H1 (cell line): ENCODE measurements at regions not wholly inside any gene's neighbourhood (a gene's known extent, or its start where the extent isn't known, plus 50 kb on each side); places are given as distances from the start of the nearest gene placed in this dataset.

Source experiments
- CTCF ChIA-PET: fragments of 300-600 bp; sonication (Branson Sonifier 250); formaldehyde crosslinking; loops from one replicate; lab custom pipeline; 2021; ENCODE audit not compliant: partially characterized antibody; lab: Charles Lee
- POLR2A ChIA-PET: fragments of 300-600 bp; sonication (Branson Sonifier 250); formaldehyde crosslinking; loops from one replicate; lab custom pipeline; 2021; ENCODE audit warnings: inconsistent platforms; ENCODE audit not compliant: partially characterized antibody; lab: Charles Lee
- DNase-seq, 2 experiments: peaks; one replicate each; pipeline versions ENCODE4 v3.0.0 to v3.0.0-alpha.2; 2010 to 2022; ENCODE audit warnings: low spot score in 2 of 2, low read depth in 1 of 2, mixed read lengths in 1 of 2
- FAIRE-seq: peaks from 2 replicates; lab custom pipeline; 2011; peaks lifted over from hg19 to GRCh38; lab: Jason Lieb, UNC
- H2AFZ ChIP-seq: 2 replicates; pipeline ENCODE4 v1.8.1; 2012; ENCODE audit warnings: low read length, inconsistent platforms
- H2AK5ac ChIP-seq: 2 replicates; pipeline ENCODE4 v1.6.1; 2013; ENCODE audit warnings: low read depth, low read length
- H2BK120ac ChIP-seq: replicated peaks from 2 replicates; pipeline ENCODE3; 2013; ENCODE audit warnings: low read depth, low read length, inconsistent platforms
- H2BK12ac ChIP-seq: 2 replicates; pipeline ENCODE4 v1.6.1; 2013; ENCODE audit warnings: low read depth, low read length
- H2BK15ac ChIP-seq: 2 replicates; pipeline ENCODE4 v1.6.1; 2013; ENCODE audit warnings: low read length
- H2BK20ac ChIP-seq: 2 replicates; pipeline ENCODE4 v1.6.1; 2013; ENCODE audit warnings: low read length
- H2BK5ac ChIP-seq: 2 replicates; pipeline ENCODE4 v1.6.1; 2013; ENCODE audit warnings: low read depth, low read length
- H3K14ac ChIP-seq: 2 replicates; pipeline ENCODE4 v1.6.1; 2013; ENCODE audit warnings: inconsistent platforms; ENCODE audit not compliant: insufficient read length
- H3K18ac ChIP-seq: 2 replicates; pipeline ENCODE4 v1.6.1; 2013; ENCODE audit warnings: low read length; ENCODE audit errors: extremely low read depth
- H3K23ac ChIP-seq: 2 replicates; pipeline ENCODE4 v1.6.1; 2013; ENCODE audit warnings: inconsistent platforms; ENCODE audit not compliant: insufficient read length
- H3K23me2 ChIP-seq: 2 replicates; pipeline ENCODE4 v1.6.1; 2013; ENCODE audit warnings: low read depth, low read length
- H3K27ac ChIP-seq: 2 replicates; pipeline ENCODE4 v1.6.1; 2011; ENCODE audit warnings: low read depth, low read length, inconsistent platforms
- H3K27me3 ChIP-seq, 4 experiments: replicated peaks in 1 of 4; 1 replicate in 1 of 4; 2 replicates in 3 of 4; pipeline versions ENCODE4 v1.6.1 to v1.8.1; 2011 to 2013; ENCODE audit warnings: low read length in 3 of 4, mild to moderate bottlenecking in 3 of 4, inconsistent platforms in 2 of 4, mixed read lengths in 2 of 4, moderate library complexity in 1 of 4; ENCODE audit not compliant: control insufficient read depth in 3 of 4, insufficient read depth in 3 of 4; ENCODE audit errors: extremely low read depth in 1 of 4
- H3K36me3 ChIP-seq, 4 experiments: 2 replicates each; pipeline versions ENCODE4 v1.6.1 to v1.8.1; 2011 to 2013; ENCODE audit warnings: mild to moderate bottlenecking in 4 of 4, low read length in 3 of 4, moderate library complexity in 2 of 4, control low read depth in 1 of 4, inconsistent platforms in 1 of 4; ENCODE audit not compliant: insufficient read depth in 4 of 4, control insufficient read depth in 2 of 4
- H3K4ac ChIP-seq: replicated peaks from 2 replicates; pipeline ENCODE3; 2013; ENCODE audit warnings: low read length, low read depth, mixed read lengths, inconsistent platforms; ENCODE audit not compliant: insufficient read length
- H3K4me1 ChIP-seq, 4 experiments: replicated peaks in 1 of 4; 1 replicate in 1 of 4; 2 replicates in 3 of 4; pipeline versions ENCODE4 v1.6.1 to v1.8.1; 2011 to 2013; ENCODE audit warnings: low read length in 3 of 4, inconsistent platforms in 2 of 4, mixed read lengths in 1 of 4; ENCODE audit not compliant: insufficient read depth in 4 of 4, control insufficient read depth in 3 of 4
- H3K4me2 ChIP-seq, 2 experiments: 2 replicates each; pipeline versions ENCODE4 v1.6.1 to v1.8.1; 2011 to 2013; ENCODE audit warnings: low read depth in 2 of 2, low read length in 2 of 2, control low read depth in 1 of 2, inconsistent platforms in 1 of 2, mild to moderate bottlenecking in 1 of 2; ENCODE audit not compliant: insufficient read depth in 1 of 2
- H3K4me3 ChIP-seq, 4 experiments: fragments of 200-600, 300-600 bp in 1 of 4; sonication (generic), shearing (Covaris generic), sonication (Bioruptor Twin) in 1 of 4; 2 replicates each; pipeline versions ENCODE4 v1.5.1 to v1.8.1; 2011 to 2016; ENCODE audit warnings: low read length in 4 of 4, low read depth in 3 of 4, control low read depth in 2 of 4, inconsistent platforms in 2 of 4, mild to moderate bottlenecking in 2 of 4, mixed read lengths in 1 of 4, moderate library complexity in 1 of 4; ENCODE audit not compliant: insufficient read depth in 2 of 4; ENCODE audit errors: extremely low read depth in 1 of 4
- H3K56ac ChIP-seq: replicated peaks from 2 replicates; pipeline ENCODE3; 2013; ENCODE audit warnings: low read depth, mild to moderate bottlenecking, mixed read lengths, low read length, inconsistent platforms; ENCODE audit not compliant: insufficient read length
- H3K79me1 ChIP-seq: 2 replicates; pipeline ENCODE4 v1.6.1; 2013; ENCODE audit warnings: low read depth, low read length, control low read depth
- H3K79me2 ChIP-seq, 2 experiments: 2 replicates each; pipeline versions ENCODE4 v1.6.1 to v1.8.1; 2012 to 2013; ENCODE audit warnings: low read length in 2 of 2, mild to moderate bottlenecking in 2 of 2, inconsistent platforms in 1 of 2; ENCODE audit not compliant: insufficient read depth in 2 of 2, control insufficient read depth in 1 of 2
- H3K9ac ChIP-seq, 4 experiments: replicated peaks in 1 of 4; 1 replicate in 1 of 4; 2 replicates in 3 of 4; pipeline versions ENCODE4 v1.6.1 to v1.8.1; 2011 to 2013; ENCODE audit warnings: low read depth in 3 of 4, low read length in 3 of 4, control low read depth in 2 of 4, mild to moderate bottlenecking in 2 of 4, moderate library complexity in 2 of 4, inconsistent platforms in 1 of 4; ENCODE audit errors: extremely low read depth in 1 of 4
- H3K9me3 ChIP-seq, 2 experiments: 2 replicates each; pipeline versions ENCODE4 v1.6.1 to v1.8.1; 2012 to 2013; ENCODE audit warnings: mild to moderate bottlenecking in 2 of 2, moderate library complexity in 2 of 2, control low read depth in 1 of 2, inconsistent platforms in 1 of 2, low read depth in 1 of 2, low read length in 1 of 2, mixed read lengths in 1 of 2; ENCODE audit not compliant: insufficient read depth in 2 of 2
- H4K20me1 ChIP-seq, 2 experiments: replicated peaks in 1 of 2; 2 replicates each; pipeline versions ENCODE3 to v1.8.1; 2011 to 2013; ENCODE audit warnings: inconsistent platforms in 2 of 2, low read length in 2 of 2, mild to moderate bottlenecking in 1 of 2; ENCODE audit not compliant: insufficient read depth in 2 of 2, control insufficient read depth in 1 of 2
- H4K5ac ChIP-seq: 2 replicates; pipeline ENCODE4 v1.6.1; 2013; ENCODE audit warnings: low read length, low read depth, mixed read lengths, inconsistent platforms; ENCODE audit not compliant: insufficient read length
- H4K8ac ChIP-seq: 2 replicates; pipeline ENCODE4 v1.8.0; 2013; ENCODE audit warnings: mild to moderate bottlenecking, moderate library complexity, low read length, inconsistent platforms; ENCODE audit not compliant: insufficient read depth; ENCODE audit errors: extremely low read depth
- H4K91ac ChIP-seq: replicated peaks from 2 replicates; pipeline ENCODE3; 2013; ENCODE audit warnings: low read length, mixed read lengths, inconsistent platforms; ENCODE audit not compliant: insufficient read length
- ATF2 ChIP-seq: IDR thresholded peaks from 2 replicates; pipeline ENCODE4 v1.6.1; 2012; ENCODE audit warnings: low read length, inconsistent platforms
- KDM4A ChIP-seq: IDR thresholded peaks from one replicate; pipeline ENCODE4 v1.7.1; 2012; ENCODE audit warnings: low read depth, mild to moderate bottlenecking, moderate library complexity, low read length, inconsistent platforms; ENCODE audit not compliant: severe bottlenecking
- RAD21 ChIP-seq, 2 experiments: IDR thresholded peaks in 1 of 2; conservative IDR thresholded peaks in 1 of 2; 2 replicates each; pipeline ENCODE4 v1.6.1; 2011; ENCODE audit warnings: low read depth in 2 of 2, low read length in 2 of 2, improper control_type of control experiment in 1 of 2, inconsistent platforms in 1 of 2, mild to moderate bottlenecking in 1 of 2, moderate library complexity in 1 of 2
- YY1 ChIP-seq: IDR thresholded peaks from 2 replicates; pipeline ENCODE4 v1.6.1; 2011; ENCODE audit warnings: low read depth, mild to moderate bottlenecking, low read length
- WGBS, 2 experiments: shearing (Covaris generic) in 1 of 2; methylation state at CpG; one replicate each; pipeline versions ENCODE4 v1.1.6 to v1.1.7; 2013 to 2015; ENCODE audit warnings: low lambda C conversion rate in 2 of 2, mixed read lengths in 2 of 2, inconsistent platforms in 1 of 2, low coverage in 1 of 2, missing lambda C conversion rate in 1 of 2; ENCODE audit not compliant: insufficient replicate concordance in 2 of 2, insufficient coverage in 1 of 2, insufficient read length in 1 of 2; ENCODE audit errors: extremely low coverage in 1 of 2, missing lambda C conversion rate in 1 of 2; 5-methylcytosine and 5-hydroxymethylcytosine counted together

- CTCF ChIA-PET, result interaction anchor here (0.6 to 8.0 kb wide), 6 partner anchors 20 to 441 kb away, joined by 3 to 61 read pairs (median 4); no protein-coding TSS in a partner anchor
- Histone ChIP-seq H3K79me2 (no peaks in the 10 kb centered on the region), H3K4ac (no peak overlapping the region), H3K9me3 (no peaks in the 10 kb centered on the region), H2AFZ (no peak overlapping the region), H2BK12ac (no peak overlapping the region), H3K79me1 (no peaks in the 10 kb centered on the region), H2BK5ac (no peak overlapping the region), H4K5ac (no peak overlapping the region), H3K18ac (no peak overlapping the region), H4K8ac (no peak overlapping the region; the same call in 1 of the 2 replicates), H3K36me3 (no peaks in the 10 kb centered on the region), H4K91ac (no peak overlapping the region), H3K23ac (no peak overlapping the region), H3K56ac (no peak overlapping the region), H4K20me1 (no peaks in the 10 kb centered on the region), H3K9ac (no peak overlapping the region), H3K4me2 (no peak overlapping the region), H2AK5ac (no peak overlapping the region), H3K23me2 (no peaks in the 10 kb centered on the region), H3K4me1 (no peaks in the 10 kb centered on the region), H3K14ac (no peak overlapping the region), H3K27me3 (no peaks in the 10 kb centered on the region), H3K4me3 (no peak overlapping the region), H2BK15ac (no peak overlapping the region), H3K27ac (no peak overlapping the region), H2BK120ac (no peak overlapping the region), H2BK20ac (no peak overlapping the region)
- POLR2A ChIA-PET, result no interaction called here
- WGBS, 2 experiments, result 95% methylated on average over 3 of the region's 3 CpGs; no CpG with 5 or more reads in 1 of the 2 experiments
- TF ChIP-seq ATF2 (no peak), YY1 (no peak), RAD21 (IDR thresholded peaks at IDR 0.05 in 1 of 2, conservative IDR thresholded peaks at IDR 0.05 in 1 of 2; ENCODE audit: low read depth in 2 of 2, low read length in 2 of 2) (no peak), KDM4A (no peak)
- FAIRE-seq (no peak), DNase-seq (no peak)
Observed at GRCh38 chr14:82011460-82011859, 477.8 kb upstream of the SEL1L start.
